ENCODE measurements at regions not wholly inside any gene's neighbourhood (a gene's known extent, or its start where the extent isn't known, plus 50 kb on each side); places are given as distances from the start of the nearest gene placed in this dataset.

DNA sequence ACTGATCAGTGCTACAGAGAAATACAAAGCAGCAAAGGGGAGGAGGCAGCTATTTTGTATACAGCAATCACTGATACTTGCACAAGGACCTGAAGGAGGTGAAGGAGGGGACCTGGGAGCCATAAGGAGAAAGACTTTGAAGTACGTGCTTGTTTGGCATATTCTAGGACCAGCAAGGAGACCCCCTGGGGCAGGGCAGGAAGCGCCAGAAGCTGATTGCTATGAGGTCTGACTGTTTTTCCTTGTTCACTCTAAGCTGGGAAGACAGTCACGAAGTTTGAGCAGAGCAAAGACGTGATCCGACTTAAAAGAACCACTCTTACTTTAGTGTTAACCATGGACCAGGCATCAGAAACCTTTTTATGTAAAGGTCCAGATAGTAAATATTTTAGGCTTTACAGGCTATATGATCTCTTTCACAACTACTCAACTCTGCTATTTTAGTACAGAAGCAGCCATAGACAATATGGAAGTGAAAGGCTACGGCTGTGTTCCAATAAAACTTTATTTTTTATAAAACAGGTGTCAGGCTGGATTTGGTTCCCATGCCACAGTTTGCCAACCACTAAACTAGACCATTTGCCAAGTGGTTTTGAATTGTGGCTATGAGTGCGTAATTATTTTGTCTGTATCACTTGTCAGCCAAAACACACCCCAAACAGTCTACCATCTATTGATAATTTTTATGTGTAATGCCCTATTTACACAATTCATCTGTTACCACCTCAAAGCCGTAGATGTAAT is 217.9 kb downstream of the PRL start:
- no peak for DNase-seq

DNA sequence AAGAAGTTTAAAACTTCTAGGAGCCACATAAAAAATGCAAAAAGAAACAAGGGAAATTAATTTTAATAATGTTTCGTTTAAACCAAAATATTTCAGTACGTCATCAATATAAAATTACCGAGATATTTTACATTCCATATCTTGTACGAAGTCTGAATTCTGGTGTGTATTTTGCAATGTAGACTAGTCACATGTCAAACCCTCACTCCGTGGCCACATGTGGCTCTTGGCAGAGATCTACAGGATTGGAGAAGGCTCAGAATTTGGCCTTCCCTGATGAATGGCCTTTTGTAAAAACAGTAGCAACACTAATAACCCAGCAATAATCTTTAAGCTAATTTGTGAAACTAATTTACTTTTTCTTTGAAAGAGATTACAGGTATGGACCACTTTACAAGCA is 217.1 kb downstream of the PRL start:
- DNase-seq, result no peak

DNA sequence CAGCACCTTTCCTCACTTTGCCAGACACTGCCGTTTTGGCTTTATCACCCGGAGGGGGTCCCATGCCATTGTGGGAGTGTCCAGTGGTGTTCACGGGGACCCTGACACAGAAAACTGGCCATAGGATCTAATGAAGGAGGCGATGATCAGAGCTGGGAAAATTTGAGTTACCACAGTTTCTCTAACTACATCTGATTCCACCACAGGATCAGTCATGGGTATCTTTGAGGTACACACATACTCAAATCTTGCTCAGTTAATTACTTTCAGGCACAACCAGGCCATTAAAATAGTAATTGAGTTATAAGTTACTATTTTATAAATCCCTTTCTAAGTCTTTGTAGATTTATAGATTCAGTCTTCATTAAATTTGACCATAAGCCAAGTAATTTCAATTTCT is 215.1 kb downstream of the PRL start:
- DNase-seq, result no peak

DNA sequence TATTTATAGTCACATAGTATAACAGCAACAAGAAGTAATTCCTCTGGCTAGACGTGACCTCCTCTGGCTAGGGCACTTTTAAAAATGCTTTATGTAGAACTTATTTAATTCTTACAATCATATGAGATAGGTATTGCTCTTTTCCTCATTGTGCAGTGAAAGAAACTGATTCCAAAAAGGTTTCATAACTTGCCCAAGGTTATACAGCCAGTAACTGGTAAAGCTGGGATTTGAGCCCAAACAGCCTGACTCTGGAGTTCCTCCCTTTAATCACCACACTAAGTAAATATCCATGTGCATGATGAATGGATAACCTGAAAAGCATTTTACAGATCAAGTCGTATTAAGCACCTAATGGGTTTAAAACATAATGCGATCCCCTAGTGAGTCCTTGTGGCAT is 214.6 kb downstream of the PRL start:
- no peak for DNase-seq

DNA sequence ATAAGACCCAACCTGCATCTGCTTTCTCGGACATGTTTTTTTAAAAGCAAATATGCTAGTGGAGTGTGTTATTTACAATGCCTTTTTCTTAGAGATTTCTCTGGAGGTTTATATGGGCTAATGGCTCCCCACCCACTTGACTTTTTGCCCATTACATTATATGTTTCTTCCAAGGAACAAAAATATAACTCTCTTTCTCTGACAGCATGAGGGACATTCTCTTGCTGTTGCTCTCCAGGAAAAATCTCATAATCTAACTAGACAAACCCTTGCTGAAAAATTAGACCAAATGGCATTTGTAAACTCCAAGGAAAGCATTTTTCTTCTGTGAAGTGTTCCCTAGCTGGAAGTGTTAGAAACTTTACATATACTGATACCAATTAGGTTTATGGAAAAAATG is 213.7 kb downstream of the PRL start:
- DNase-seq, result no peak

DNA sequence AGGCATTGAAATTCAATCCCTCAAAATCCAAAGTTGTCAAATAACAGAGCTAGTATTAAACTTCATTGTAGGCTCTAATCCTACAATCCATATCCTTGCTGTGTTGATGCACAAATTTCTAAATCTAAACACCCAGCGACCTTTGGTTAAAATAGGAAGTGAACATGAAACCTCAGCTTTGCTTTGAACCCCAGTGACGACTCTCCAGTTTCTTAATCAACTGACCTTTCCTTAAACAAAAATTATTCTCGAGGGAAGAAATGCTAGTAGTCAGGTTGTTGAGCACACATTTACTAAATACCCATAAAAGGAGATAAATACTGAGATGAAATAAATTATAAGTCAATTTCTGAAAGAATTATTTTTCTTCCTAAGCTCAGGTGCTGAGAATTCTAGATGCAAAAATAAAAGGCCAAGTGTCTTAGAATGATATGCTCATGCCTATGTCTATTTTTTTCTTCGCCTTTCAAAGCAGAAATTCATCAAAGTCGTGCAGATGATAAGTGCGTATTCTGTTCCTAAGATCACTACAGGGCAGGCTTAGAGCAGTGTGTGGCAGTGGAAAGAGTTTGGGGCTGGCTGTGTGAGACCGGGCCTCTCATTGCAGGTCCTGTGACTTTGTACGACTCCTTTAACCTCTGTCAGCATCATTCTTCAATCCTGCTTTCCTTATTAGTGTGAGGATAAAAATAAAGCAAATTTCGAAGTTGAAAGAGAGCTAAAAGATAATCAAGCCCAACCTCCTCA is 208.7 kb downstream of the PRL start:
- no peak for DNase-seq

DNA sequence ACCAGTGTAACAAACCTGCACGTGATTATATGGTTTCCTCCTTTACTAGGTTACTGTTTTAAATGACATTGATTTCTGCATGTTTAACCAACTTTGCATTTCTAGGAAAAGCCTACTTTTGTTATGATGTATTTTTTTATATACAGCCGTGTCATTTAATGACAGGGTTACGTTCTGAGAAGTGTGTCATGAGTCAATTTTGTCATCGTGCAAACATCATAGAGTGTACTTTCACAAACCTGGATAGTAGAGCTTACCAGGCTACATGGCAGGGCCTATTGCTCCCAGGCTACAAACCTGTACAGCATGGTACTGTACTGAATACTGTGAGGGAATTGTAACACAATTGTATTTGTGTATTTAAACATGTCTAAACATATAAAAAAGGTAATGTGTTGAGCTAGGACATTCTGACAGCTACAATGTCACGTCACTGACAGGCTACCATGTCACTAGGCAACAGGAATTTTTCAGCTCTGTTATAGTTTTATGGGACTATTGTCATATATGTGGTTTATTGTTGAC is 205.3 kb downstream of the PRL start:
- DNase-seq, result no peak

DNA sequence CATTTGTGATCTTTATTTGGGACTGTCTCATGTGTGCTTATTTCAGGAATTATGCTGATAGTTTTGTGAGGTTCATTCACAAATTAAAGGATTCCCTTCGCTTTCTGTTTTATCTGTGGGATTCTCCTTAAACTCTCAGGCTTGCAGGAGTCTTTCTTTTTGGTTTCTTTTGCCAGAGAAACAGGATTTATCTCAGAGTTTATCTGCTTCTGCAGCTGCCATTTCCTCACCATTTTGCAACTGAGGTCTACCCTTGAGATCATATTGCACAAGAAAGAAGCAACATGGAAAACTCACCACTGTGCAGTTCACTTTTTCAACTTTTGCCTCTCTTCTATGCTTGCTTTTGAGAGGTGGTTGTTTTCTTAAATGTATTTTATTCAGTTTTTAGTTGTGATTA is 201.0 kb downstream of the PRL start:
- no peak for DNase-seq

DNA sequence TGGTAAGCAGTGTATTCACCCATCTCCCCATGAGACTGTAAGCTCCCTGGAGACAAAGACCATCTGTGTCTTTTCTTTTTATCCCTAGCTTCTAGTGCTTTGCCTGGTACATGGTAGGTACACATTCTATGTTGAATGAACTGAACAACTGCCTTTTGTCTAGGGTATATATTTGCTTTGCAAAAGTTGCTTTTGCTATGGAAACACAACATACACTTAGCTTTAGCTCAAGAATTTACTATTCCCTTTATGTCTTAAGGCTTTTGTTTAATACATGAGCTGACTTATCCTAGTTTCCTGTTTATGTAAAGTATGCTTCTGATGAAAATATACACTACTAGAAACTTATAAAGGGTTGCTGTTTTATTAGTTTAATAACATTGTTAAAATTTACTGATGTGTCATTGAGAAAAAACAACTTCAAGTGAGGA is 198.2 kb downstream of the PRL start:
- no peak for DNase-seq

DNA sequence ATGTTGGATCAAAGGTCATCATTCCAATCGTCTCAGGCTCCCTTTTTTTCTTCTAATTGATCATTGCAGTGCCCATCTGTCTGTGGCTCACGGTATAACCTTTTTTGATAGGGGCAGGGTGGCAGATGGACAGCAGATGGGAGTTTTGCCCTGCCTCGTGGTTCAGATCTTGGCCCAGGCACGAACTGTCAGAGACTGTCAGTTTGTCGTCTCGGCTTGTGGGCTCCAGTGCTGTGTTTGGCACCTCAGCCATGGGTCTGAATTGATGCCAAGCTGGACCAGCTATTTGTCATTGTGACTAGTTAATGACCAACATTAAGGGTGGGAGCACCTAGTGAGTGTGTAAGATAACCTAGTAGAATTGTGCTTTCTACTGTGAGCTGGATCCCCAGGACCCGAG is 197.6 kb downstream of the PRL start:
- DNase-seq, result no peak

DNA sequence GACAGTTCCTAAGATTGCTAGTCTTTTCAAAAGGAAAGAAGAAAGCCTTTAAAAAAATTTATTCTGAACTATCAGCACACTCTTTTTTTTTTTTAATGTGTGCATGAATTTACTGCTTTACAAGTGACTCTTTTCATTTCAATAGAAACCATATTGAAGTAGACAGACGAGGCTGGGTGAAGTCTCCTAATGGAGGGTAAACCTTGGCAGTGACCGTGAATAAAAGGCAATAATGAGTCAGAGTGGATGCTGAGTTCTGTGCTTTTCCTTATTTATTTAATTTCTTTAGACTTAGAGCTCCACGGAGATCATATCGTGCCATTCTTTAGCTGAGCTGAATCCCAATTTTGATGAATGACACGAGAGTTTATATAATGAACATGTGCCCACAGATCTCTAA is 196.9 kb downstream of the PRL start:
- no peak for DNase-seq

DNA sequence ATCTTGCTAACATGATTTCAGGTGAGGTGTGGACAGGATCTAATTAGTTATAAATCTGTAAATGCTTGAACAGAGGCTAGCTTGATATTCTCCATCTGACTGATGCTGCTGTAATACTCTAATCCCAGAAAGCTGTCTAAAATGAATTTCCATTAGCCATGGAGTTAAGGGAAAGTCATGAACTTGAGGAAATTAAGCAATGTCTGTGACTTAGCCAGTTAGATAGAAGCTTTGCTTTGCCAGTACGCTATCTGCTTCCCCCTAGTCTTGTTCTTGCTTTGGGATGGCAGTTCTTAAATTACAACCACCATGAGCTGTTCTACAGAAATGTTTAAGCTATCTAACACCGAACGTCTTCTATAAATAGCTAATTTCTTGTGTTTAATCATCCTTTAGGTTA is 195.7 kb downstream of the PRL start:
- DNase-seq, result no peak

DNA sequence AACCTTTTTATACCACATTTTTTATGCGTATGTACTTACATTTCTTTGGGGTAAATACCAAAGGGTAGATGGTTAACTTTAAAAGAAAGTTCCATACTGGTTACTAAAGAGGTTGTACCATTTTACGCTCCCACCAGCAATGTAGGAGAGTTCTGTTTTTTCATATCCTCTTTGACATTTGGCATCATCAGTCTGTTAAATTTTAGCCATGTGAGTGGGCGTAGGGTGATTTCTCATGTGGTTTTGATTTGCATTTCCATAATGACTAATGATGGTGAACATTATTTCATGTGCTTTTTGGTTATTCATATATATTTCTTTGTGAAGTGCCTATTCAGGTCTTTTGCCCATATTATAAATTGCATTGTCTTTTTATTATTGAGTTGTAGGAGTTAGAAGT is 194.2 kb downstream of the PRL start:
- DNase-seq, result no peak

DNA sequence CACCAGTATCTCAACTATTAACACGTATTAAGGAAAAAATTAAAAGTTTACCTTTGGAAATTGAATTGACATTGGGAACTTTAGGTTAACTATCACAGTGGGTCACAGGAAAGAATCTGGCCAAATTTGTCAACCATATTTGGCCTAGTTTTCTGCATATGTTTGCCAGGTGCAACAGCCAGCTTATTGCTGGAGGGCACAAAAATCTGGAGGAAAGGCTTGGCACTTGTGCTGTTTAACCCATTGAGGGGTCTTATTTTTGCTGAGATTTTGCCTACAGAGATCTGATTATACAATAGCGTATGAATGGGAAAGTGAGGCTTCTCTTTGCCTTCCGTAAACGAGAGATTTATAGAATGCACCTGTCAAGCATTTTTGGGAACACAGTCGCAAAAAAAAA is 190.4 kb downstream of the PRL start:
- no peak for DNase-seq

DNA sequence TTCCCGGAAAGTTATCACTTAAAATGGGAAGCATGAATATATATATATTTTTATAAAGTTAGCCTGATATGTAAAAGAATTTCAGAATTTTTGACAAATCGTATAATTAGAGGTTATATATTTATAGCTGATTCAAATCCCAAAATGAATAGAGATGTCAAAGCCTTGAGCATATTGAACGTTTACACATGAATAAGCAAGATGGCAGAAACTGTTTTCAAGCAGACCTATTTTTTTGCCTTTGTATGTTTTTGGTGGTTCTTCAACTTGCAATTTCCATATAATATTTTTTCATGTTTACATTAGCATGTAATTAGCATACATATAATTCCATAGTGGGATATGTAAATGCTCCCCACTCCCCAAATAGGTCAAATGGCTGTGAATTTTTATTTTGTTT is 189.9 kb downstream of the PRL start:
- no peak for DNase-seq

DNA sequence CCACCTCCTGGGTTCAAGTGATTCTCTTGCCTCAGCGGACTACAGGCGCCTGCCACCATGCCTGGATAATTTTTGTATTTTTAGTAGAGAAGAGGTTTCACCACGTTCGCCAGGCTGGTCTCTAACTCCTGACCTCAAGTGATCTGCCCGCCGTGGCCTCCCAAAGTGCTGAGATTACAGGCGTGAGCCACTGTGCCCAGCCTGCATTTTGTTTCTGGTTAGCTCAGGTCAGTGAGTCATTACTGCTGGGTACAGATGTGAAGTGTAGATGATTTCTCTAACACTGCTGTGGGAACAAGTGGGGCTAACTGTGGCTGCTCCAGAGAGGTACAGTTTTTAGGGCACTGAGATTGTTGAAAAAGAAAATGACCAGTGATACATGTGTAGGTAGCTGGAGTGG is 188.6 kb downstream of the PRL start:
- DNase-seq, result no peak

DNA sequence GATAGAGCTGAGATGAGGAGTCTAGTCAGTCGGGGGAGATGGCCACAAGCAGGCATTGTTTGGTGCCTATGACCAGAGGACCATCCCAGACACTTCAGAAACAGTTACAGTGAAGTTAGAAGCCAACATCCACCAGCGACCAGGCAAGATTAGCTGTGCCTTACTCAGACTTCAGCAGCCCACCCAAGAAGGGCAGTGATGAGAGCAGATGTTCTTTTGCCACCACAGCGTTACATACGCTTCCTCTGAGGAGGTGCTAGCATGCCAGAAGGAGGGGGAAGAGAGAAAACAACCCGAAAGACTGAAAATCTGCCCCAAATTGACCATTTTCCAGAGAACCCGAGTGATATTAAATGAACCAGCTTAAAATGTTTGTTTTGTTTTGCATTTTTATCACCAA is 186.8 kb downstream of the PRL start:
- DNase-seq, result no peak

DNA sequence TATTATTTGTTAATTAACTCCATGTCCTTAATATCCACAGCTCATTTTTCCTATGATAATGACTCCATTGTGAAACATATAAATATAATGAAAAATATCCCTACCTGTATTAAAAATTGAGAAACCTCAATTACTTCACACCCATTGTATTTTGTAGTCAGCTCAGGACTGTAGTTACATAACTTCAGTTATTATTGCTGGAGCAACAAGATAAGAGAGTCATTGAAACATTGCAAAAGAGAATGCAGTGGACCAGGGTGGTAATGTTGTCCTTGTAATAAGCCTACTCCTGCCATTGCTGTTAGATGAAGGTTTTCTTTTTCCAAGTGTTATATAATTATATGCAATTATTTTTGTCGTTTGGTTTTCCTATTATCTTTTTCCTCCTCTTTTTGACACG is 184.4 kb downstream of the PRL start:
- no peak for DNase-seq

DNA sequence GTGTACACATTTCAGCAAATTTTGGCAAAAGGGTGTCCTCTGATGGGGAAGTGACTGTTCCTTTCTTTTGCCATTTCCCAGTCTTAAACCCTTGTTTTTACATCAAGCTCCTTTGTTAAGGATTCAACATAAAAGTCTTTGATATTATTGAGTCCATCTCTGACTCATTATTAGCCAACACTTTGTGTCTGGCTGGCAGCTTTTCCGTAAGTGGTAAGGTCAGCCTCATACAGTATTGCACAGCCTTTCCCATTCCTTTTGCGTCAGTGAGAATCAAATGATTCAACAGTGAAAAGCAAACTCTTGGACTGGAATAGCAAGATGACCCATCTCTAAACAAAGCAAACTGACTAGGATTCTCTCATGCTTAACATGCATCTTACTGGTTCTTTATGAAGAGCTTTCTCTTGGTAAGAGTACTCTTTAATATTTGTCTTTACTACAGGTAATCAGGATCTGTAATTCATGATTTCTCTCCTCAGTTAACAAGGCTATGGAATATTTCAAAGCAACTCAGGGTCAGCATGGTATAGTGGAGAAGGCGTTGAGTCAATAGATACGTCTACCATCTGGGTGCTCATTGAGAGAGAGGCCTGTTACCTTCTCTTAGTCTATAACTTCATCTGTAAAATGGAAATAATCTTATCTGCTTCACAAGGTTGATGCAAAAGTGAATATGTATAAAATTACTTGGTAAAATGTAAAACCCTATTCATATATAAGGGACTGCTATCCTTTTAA is 183.6 kb downstream of the PRL start:
- no peak for DNase-seq

DNA sequence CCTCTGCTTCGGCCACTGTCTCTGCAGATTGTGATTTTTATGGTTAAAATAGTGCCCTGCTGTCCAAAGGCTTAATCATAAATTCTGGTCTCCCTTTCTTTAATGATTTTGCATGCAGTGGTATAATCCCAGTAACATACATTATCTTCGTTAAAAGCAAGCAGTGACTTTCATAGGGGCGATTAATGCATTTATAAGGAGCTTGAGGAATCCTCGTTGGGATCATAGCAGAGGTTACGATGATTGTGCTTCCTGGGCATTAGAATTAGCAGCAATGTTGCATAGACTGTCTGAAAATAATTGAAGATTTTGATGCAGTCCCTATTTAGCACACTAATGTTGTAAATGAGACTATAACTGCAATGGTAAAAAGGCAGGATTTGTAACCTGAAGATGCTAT is 181.3 kb downstream of the PRL start:
- DNase-seq, result no peak

DNA sequence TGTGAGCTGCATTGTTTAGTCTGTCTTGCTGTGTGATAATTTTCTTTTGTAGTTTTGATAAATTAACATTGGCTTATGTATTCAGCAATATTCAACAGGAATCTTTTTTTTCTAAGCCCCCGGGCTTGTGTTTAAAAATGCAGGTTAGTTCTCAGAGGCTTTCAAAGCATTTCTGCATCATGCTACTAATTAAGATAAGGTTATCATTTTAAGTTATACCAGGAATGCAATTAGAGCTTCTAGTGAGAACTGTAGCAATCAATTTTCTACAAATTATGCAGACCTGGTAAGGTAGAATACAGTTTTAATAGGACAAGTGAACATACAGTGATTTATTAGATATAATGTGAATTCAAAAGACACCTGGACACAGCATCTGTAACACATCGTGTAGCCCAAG is 179.2 kb downstream of the PRL start:
- no peak for DNase-seq

DNA sequence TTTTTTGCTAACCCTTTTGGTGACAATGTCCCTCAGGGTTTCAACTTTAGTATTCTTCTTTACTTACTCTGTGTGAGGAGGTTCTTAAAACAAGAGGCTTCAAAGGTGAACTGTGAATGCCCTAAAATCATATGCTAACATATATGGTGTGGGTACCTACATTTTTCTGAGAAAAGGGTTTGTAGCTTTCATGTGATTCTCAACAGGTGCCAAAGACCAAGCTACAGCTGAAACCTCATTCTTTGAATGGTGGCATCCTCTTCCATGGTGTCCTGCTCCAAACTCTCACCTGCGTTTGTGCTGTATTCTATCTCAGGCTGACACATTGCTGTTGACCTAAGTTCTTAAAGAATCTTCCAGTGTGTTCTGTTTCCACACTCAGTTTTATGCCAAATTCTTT is 177.3 kb downstream of the PRL start:
- no peak for DNase-seq

DNA sequence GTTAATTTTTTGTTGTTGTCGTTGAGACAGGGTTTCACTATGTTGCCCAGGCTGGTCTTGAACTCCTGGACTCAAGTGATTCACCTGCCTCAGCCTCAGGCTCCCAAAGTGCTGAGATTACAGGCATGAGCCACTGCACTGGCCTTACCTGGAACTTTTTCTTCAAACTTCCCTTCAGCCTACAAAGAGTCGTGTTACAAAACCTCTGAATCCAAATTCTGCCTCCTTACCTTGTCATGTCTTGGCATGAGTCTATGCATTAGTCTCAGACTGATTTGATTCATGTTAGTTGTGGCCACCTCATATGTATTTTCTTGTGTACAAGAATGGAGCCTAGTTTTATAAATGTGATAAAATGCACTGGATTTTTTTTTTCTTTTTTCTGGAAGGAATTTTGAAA is 172.1 kb downstream of the PRL start:
- DNase-seq, result no peak

DNA sequence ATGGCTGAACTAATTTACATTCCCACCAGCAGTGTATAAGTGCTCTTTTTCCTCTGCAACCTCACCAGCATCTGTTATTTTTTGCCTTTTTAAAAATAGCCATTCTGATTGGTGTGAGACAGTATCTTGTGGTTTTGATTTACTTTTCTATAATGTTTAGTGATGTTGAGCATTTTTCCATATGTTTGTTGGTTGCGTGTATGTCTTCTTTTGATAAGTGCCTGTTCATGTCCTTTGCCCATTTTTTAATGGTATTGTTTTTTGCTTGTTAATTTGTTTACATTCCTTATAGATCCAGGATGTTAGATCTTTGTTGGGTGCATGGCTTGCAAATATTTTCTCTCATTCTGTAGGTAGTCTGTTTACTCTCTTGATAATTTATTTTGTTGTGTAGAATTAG is 169.9 kb downstream of the PRL start:
- DNase-seq, result no peak
